Transverse colon (tissue), 3 donors: ENCODE measurements at regions not wholly inside any gene's neighbourhood (a gene's known extent, or its start where the extent isn't known, plus 50 kb on each side); places are given as distances from the start of the nearest gene placed in this dataset.

Experiments used
- EP300 ChIP-seq: sonication (generic); formaldehyde crosslinking; IDR thresholded peaks from one replicate; pipeline ENCODE4 v1.6.1; 2017; ENCODE audit warnings: antibody characterized with exemption, low read depth
- POLR2A ChIP-seq: fragments of 450-650 bp; IDR thresholded peaks from one replicate; pipeline ENCODE4 v1.6.1; 2016; ENCODE audit warnings: antibody characterized with exemption, mild to moderate bottlenecking, moderate library complexity
- TF ChIP-seq, protein P1 (sequence below), 5 experiments: fragments of 200-600 bp in 3 of 5; fragments of 450-650 bp in 2 of 5; sonication (generic) in 3 of 5; IDR thresholded peaks; 1 replicate in 2 of 5; 2 replicates in 3 of 5; pipeline ENCODE4 v1.5.1; 2016 to 2017; ENCODE audit warnings: antibody characterized with exemption in 5 of 5, inconsistent platforms in 3 of 5, mild to moderate bottlenecking in 2 of 5, moderate library complexity in 1 of 5

DNA sequence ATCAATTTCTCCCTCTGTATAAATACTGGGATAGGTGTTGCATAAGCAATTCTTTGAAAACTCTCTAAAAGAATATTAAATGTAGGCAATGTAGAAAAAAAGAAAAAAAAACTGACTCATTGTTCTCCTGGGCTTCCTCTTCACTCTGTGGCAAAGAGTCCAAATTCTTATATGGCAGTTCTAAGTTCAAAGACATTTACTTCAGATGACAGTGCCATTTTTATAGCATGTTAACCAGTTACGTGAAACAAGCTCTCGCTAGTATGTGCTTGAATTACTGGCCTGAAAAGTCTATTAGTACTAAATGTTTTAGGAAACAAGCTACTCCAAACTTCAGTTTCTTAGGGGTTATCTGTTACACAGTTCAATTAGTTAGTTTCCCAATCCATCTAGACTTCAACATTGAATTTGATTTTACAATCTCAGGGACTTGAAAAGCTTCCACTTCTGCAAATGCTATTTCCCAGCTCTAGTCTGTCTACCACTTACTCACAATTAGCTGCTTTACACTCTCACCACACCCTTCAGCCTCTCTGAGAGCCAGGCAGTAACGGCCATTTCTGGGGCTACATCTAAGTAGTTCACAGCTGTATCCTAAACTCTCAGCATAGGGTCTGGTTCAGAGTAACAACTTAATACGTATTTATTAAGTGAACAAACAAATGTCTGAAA, 100.4 kb downstream of the OGFRL1 start:
- TF ChIP-seq POLR2A (no peak), EP300 (no peak)
- TF ChIP-seq, protein P1, sequence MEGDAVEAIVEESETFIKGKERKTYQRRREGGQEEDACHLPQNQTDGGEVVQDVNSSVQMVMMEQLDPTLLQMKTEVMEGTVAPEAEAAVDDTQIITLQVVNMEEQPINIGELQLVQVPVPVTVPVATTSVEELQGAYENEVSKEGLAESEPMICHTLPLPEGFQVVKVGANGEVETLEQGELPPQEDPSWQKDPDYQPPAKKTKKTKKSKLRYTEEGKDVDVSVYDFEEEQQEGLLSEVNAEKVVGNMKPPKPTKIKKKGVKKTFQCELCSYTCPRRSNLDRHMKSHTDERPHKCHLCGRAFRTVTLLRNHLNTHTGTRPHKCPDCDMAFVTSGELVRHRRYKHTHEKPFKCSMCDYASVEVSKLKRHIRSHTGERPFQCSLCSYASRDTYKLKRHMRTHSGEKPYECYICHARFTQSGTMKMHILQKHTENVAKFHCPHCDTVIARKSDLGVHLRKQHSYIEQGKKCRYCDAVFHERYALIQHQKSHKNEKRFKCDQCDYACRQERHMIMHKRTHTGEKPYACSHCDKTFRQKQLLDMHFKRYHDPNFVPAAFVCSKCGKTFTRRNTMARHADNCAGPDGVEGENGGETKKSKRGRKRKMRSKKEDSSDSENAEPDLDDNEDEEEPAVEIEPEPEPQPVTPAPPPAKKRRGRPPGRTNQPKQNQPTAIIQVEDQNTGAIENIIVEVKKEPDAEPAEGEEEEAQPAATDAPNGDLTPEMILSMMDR (IDR thresholded peaks at IDR 0.05), result no peak
